Stimulated activated CD4-positive, alpha-beta T cell treated with anti-CD3 and anti-CD28 coated beads, Interleukin-15, amount 100 ng/mL, for 48 hours (primary cell): ENCODE measurements at regions not wholly inside any gene's neighbourhood (a gene's known extent, or its start where the extent isn't known, plus 50 kb on each side); places are given as distances from the start of the nearest gene placed in this dataset.

Experiments used
- DNase-seq, 2 donors: peaks; one replicate each; pipeline ENCODE4 v3.0.0-alpha.2; 2020; ENCODE audit warnings: low read depth in 2 of 2

GRCh38 chr3:195012100-195012499 lies 258.9 kb downstream of the XXYLT1 start:
- no peak for DNase-seq

- DNase-seq: no peak
These were observed 258.4 kb downstream of the XXYLT1 start for GRCh38 chr3:195012571-195012970.

- no peak for DNase-seq
These were observed 257.3 kb downstream of the XXYLT1 start for GRCh38 chr3:195013411-195014361.

- no peak for DNase-seq
These were observed 255.9 kb downstream of the XXYLT1 start for GRCh38 chr3:195015021-195015420.

GRCh38 chr3:195017151-195017550 lies 253.8 kb downstream of the XXYLT1 start:
- no peak for DNase-seq
